ENCODE measurements at regions not wholly inside any gene's neighbourhood (a gene's known extent, or its start where the extent isn't known, plus 50 kb on each side); places are given as distances from the start of the nearest gene placed in this dataset.

DNA sequence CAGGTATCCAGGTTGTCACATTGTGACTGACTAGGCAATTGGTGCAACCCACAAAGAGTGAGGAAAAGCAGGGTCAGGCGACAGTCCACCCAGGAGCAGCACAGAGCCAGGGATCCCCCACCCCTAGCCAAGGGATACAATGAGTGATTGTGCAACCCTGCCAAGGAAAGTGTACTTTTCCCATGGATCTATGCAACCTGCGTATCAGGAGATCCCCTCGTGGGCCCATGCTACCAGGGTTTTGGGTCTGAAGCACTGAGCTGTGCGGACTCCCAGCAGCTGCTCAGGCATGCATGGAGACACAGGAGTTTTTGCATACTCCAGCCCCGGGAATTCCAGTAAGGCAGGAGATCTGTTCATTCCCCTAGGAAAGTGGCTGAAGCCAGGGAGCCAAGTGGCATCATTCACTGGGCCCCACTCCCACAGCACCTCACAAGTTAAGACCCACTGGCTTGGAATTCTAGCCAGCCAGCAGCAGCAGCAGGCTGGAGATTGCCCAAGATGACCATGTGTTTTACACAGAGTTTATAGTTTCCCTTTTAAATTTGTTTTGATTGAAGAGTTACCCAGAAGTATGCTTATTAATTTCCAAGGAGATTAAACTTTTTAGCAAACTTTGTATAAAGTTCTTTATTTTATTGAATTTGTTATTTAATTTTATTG is 136.0 kb downstream of the LTN1 start:
- TF ChIP-seq, protein P1, sequence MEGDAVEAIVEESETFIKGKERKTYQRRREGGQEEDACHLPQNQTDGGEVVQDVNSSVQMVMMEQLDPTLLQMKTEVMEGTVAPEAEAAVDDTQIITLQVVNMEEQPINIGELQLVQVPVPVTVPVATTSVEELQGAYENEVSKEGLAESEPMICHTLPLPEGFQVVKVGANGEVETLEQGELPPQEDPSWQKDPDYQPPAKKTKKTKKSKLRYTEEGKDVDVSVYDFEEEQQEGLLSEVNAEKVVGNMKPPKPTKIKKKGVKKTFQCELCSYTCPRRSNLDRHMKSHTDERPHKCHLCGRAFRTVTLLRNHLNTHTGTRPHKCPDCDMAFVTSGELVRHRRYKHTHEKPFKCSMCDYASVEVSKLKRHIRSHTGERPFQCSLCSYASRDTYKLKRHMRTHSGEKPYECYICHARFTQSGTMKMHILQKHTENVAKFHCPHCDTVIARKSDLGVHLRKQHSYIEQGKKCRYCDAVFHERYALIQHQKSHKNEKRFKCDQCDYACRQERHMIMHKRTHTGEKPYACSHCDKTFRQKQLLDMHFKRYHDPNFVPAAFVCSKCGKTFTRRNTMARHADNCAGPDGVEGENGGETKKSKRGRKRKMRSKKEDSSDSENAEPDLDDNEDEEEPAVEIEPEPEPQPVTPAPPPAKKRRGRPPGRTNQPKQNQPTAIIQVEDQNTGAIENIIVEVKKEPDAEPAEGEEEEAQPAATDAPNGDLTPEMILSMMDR (conservative IDR thresholded peaks at IDR 0.05 in 1 of 2, IDR thresholded peaks at IDR 0.05 in 1 of 2; ENCODE audit: extremely low read depth in 1 of 2, insufficient read depth in 1 of 2, low read depth in 1 of 2, low read length in 2 of 2): no peak
- TF ChIP-seq EZH2 (IDR thresholded peaks at IDR 0.05; ENCODE audit: borderline replicate concordance, low read length): no peak
